ENCODE measurements at regions not wholly inside any gene's neighbourhood (a gene's known extent, or its start where the extent isn't known, plus 50 kb on each side); places are given as distances from the start of the nearest gene placed in this dataset.

DNA sequence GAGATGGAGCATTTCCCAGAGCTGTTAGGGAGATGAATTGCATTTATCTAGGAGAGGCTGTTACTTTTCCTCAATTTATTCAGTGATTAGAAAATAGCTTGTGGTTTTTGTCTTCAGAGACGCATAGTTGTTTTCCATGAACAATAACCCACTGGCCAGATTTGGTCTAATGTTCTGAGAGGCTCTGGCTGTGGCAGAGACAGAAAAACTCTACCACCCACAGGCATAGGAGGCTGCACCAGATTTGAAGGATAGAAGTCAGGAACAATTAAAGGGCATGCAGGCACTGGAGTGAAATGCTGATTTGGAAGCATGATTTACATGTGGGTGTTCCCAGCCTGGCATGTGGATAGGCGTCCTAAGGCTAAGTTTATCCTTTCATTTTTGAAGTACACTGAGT lies 143.5 kb downstream of the NFKBIZ start:
- TF ChIP-seq, protein P1, sequence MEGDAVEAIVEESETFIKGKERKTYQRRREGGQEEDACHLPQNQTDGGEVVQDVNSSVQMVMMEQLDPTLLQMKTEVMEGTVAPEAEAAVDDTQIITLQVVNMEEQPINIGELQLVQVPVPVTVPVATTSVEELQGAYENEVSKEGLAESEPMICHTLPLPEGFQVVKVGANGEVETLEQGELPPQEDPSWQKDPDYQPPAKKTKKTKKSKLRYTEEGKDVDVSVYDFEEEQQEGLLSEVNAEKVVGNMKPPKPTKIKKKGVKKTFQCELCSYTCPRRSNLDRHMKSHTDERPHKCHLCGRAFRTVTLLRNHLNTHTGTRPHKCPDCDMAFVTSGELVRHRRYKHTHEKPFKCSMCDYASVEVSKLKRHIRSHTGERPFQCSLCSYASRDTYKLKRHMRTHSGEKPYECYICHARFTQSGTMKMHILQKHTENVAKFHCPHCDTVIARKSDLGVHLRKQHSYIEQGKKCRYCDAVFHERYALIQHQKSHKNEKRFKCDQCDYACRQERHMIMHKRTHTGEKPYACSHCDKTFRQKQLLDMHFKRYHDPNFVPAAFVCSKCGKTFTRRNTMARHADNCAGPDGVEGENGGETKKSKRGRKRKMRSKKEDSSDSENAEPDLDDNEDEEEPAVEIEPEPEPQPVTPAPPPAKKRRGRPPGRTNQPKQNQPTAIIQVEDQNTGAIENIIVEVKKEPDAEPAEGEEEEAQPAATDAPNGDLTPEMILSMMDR (IDR thresholded peaks at IDR 0.05 in 8 of 11, conservative IDR thresholded peaks at IDR 0.05 in 3 of 11) = no peak
- TF ChIP-seq POLR2A (IDR thresholded peaks at IDR 0.05) (no peak), POLR2AphosphoS5 (IDR thresholded peaks at IDR 0.05) (no peak)

Data from spleen (tissue), 7 donors.